HG03442 (cell line): ENCODE measurements at regions not wholly inside any gene's neighbourhood (a gene's known extent, or its start where the extent isn't known, plus 50 kb on each side); places are given as distances from the start of the nearest gene placed in this dataset.
A peak's percentile ranks its signal among the peaks of the same experiment; 100 is the strongest.
"Not testable (repeated sequence)": the region's sequence is repeated elsewhere in the genome, so short reads cannot be mapped to it uniquely, and the experiment has no call there.

Source experiments
- ATAC-seq: cut with Tn5 transposase; IDR thresholded peaks from one replicate; pipeline ENCODE4 v1.9.1; 2021; ENCODE audit warnings: mild to moderate bottlenecking, moderate library complexity; ENCODE audit not compliant: unreplicated experiment

GRCh38 chr2:87593784-87594610 lies 153.9 kb upstream of the PLGLB2 start:
- ATAC-seq = not testable (repeated sequence)

DNA sequence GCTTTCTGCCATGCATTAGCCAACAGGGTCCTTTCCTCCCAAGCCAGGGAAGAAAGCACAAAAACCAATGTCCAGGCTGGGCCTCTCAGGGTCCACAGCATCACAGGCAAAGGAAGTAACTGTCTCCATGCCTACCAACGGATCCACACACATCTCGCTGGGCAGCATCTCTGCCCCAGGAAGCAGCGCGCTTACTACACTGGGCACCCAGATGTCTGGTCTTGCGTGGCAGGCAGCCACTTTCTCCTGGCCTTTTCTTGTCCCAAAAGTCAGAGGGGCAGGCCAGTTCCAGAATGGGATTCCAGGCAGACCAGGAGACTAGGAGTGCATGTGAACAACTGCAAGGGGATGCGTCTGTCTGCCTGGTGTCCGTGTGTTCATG lies 153.3 kb upstream of the PLGLB2 start:
- not testable (repeated sequence) for ATAC-seq

- not testable (repeated sequence) for ATAC-seq
Observed at GRCh38 chr2:87595017-87595416, 152.9 kb upstream of the PLGLB2 start.

GRCh38 chr2:87600961-87601360 lies 146.9 kb upstream of the PLGLB2 start:
- not testable (repeated sequence) for ATAC-seq

- not testable (repeated sequence) for ATAC-seq
Observed at GRCh38 chr2:87602118-87602517, 145.8 kb upstream of the PLGLB2 start.

GRCh38 chr2:87602728-87603127 lies 145.2 kb upstream of the PLGLB2 start:
- not testable (repeated sequence) for ATAC-seq

GRCh38 chr2:87603418-87604278 lies 144.2 kb upstream of the PLGLB2 start:
- not testable (repeated sequence) for ATAC-seq

GRCh38 chr2:87604279-87604818 lies 143.5 kb upstream of the PLGLB2 start:
- ATAC-seq = not testable (repeated sequence)

DNA sequence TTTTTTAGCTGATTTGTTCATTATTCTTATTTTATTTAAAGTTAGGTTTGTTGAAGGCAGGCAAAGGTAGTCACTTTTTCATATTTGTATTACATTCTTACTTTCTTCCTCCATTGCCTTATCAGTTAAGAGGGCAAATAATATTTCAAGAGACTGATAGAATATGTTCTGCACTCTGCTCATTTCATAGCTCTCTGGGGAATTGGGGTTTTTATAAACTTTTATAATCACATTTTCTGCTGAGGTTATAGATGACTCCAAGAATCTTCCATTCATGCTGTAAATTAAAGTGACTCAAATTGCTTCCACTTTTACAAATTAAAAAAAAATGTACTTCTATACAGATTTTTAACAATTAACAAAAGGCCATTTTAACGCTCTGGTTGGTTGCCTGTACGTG lies 142.9 kb upstream of the PLGLB2 start:
- not testable (repeated sequence) for ATAC-seq

- not testable (repeated sequence) for ATAC-seq
Observed at GRCh38 chr2:87608377-87609166, 139.3 kb upstream of the PLGLB2 start.

GRCh38 chr2:87610974-87611373 lies 136.9 kb upstream of the PLGLB2 start:
- ATAC-seq = not testable (repeated sequence)

DNA sequence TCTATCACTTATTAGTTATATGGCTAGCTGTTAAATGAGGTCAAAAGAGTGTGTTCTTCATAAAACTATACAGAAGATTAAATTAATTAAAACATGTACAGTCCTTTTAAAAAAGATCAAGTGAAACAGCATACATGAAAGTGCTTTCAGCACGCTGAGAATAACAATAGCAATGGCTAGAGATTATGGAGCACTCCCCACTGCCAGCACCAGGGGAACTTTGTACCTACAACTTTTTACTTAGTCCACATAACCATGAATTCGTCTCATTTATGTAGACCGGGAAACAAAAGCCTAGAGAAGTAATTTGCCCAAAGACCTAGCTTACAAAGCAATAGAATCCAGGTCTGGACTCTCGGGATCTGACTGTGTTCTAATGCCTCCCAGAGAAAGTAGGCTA lies 136.5 kb upstream of the PLGLB2 start:
- not testable (repeated sequence) for ATAC-seq

- not testable (repeated sequence) for ATAC-seq
Observed at GRCh38 chr2:87611956-87612355, 135.9 kb upstream of the PLGLB2 start.

- not testable (repeated sequence) for ATAC-seq
Observed at GRCh38 chr2:87614829-87615434, 133.0 kb upstream of the PLGLB2 start.

GRCh38 chr2:87619121-87619520 lies 128.8 kb upstream of the PLGLB2 start:
- ATAC-seq = not testable (repeated sequence)

DNA sequence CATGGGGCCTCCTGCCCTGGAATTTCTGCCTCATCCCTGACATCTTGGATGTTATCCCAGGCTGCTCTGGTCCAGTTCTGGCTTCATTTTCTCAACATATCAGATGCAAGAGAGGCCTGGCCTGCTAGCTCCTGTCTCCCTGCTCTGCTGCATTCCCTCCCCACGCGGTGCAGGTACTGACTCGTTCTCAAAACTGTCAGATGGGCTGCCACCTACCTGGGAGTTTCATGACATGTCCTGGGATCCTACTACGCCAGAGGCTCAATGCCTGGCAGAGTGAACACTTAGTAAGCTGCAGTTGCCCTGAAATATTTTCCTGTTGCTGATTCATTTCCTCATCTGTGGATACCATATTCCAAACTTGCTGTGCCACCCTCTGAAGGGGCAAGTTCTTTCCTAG lies 126.7 kb upstream of the PLGLB2 start:
- not testable (repeated sequence) for ATAC-seq

GRCh38 chr2:87622720-87623119 lies 125.2 kb upstream of the PLGLB2 start:
- not testable (repeated sequence) for ATAC-seq

- peak; percentile 48 for ATAC-seq
Observed at GRCh38 chr2:87629491-87630458, 118.1 kb upstream of the PLGLB2 start.

- not testable (repeated sequence) for ATAC-seq
Observed at GRCh38 chr2:87630892-87631291, 117.0 kb upstream of the PLGLB2 start.
